Activated T-cell treated with anti-CD3 and anti-CD28 coated beads, Interleukin-2, amount 50 U/mL, for 4 hours (primary cell): ENCODE measurements at regions not wholly inside any gene's neighbourhood (a gene's known extent, or its start where the extent isn't known, plus 50 kb on each side); places are given as distances from the start of the nearest gene placed in this dataset.

ENCODE experiments used
- ATAC-seq, 2 donors: fragments of 200-7000 bp; cut with Tn5 transposase; one replicate each; pipeline ENCODE4 v1.10.0; 2021
- DNase-seq: peaks from one replicate; pipeline ENCODE4 v3.0.0-alpha.2; 2020
- H3K27me3 Mint-ChIP-seq: one replicate; pipeline ENCODE4 v1.8.0; 2021; ENCODE audit warnings: low read depth, mixed read lengths
- H3K36me3 Mint-ChIP-seq: one replicate; pipeline ENCODE4 v1.8.0; 2022; ENCODE audit warnings: mixed read lengths; ENCODE audit not compliant: insufficient read depth
- H3K4me1 Mint-ChIP-seq: one replicate; pipeline ENCODE4 v1.8.0; 2021; ENCODE audit warnings: low read depth, mixed read lengths
- H3K4me3 Mint-ChIP-seq: one replicate; pipeline ENCODE4 v1.8.0; 2021; ENCODE audit warnings: mild to moderate bottlenecking, moderate library complexity, mixed read lengths
- H3K9me3 Mint-ChIP-seq: one replicate; pipeline ENCODE4 v1.8.0; 2021; ENCODE audit warnings: mixed read lengths

DNA sequence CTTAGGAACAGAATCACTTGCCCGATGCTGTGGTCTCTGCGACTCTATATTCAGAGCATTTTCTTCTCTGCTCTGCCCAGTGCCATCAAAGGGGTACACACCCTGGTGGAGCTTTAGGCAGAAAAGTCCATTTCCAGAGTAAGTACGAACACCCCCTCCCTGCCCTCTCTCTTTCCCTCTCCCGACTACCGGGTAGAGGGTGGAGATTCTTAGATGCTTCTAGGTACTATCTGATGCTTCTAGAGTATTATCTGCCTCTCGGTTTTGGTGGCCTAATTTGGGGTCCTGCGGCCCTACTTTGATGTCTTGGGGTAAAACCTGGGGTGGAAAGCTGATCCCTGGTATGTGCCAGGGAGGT, 245.4 kb upstream of the SOX4 start:
- H3K36me3 Mint-ChIP-seq, result no peaks in the 10 kb centered on the region
- H3K4me1 Mint-ChIP-seq, result no peaks in the 10 kb centered on the region
- DNase-seq (no peak), ATAC-seq (no peak)
- H3K27me3 Mint-ChIP-seq, result peaks cover 1% of the 10 kb centered on the region
- no peak overlapping the region for H3K4me3 Mint-ChIP-seq
- H3K9me3 Mint-ChIP-seq, result no peaks in the 10 kb centered on the region

DNA sequence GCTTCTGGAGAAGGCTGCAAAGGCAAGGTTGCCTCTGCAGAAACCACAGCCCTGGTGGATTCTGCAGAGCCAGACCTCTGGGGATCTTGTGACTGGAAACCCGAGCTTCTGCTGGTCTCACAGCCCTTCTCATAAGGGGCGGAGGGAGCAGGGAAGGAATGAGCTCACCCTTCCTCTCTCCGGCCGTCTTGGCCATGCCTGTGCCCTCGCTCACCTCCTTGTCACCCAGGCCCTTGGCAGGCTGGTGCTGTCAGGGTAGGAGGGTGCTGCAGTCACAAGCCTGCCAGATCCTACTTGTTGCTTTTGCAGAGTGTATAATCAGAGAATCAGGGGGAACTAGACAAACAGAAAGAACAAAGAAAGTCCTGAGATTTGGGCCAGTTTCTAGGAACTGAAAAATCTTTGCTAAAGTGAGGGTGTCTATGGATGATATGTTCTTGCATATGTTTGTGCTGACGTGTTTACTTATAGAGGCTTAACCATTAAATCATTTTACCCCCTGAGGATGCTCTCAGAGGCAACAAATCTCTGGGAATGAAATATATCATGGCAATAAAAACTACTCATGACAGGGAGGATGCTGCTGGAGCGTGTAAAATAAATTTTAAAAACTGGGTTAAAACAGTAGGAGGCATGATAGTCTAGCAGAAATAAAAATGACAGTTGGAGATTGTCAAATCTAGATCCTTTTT, 244.9 kb upstream of the SOX4 start:
- Mint-ChIP-seq H3K4me1 (no peaks in the 10 kb centered on the region), H3K4me3 (no peak overlapping the region), H3K36me3 (no peaks in the 10 kb centered on the region), H3K9me3 (no peaks in the 10 kb centered on the region), H3K27me3 (peaks cover 1% of the 10 kb centered on the region)
- no peak for DNase-seq
- no peak for ATAC-seq

DNA sequence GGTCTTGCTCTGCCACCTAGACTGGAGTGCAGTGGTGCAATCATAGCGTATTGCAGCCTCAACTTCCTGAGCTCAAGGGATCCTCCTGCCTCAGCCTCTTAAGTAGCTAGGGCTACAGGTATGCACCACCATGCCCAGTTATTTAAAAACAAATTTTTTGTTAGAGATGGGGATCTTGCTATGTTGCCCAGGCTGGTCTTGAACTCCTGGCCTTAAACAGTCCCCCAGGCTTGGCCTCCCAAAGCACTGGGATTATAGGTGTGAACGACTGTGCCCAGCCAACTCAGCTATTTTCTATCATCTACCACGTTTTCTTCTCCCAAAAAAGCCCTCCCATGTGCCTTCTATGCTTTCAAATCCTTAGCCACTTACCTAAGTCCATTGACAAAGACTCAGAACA, 243.7 kb upstream of the SOX4 start:
- ATAC-seq, result no peak
- H3K4me1 Mint-ChIP-seq, result no peaks in the 10 kb centered on the region
- no peak overlapping the region for H3K4me3 Mint-ChIP-seq
- no peaks in the 10 kb centered on the region for H3K9me3 Mint-ChIP-seq
- peaks cover 5% of the 10 kb centered on the region for H3K27me3 Mint-ChIP-seq
- DNase-seq, result no peak
- no peaks in the 10 kb centered on the region for H3K36me3 Mint-ChIP-seq

DNA sequence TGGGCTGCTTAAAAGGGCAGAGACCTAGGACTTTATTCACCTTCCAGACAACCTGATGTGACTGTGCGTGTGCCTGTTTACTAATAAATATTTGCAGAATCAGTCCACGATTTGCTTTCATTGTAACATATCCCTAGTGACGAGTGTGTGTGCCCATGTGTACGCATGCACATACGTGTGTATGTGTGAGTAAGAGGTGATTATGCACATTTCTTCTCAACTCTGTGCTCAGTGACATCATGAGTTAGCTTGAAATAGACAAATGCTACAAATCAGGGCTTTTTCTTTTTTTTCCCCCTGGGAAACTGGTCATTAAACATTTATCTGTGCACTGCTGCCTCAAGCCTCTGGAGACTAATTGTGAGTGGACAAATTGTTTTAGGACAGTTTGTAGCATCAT, 242.6 kb upstream of the SOX4 start:
- H3K9me3 Mint-ChIP-seq, result no peaks in the 10 kb centered on the region
- ATAC-seq (no peak), DNase-seq (no peak)
- H3K4me1 Mint-ChIP-seq, result no peaks in the 10 kb centered on the region
- H3K4me3 Mint-ChIP-seq, result no peak overlapping the region
- H3K27me3 Mint-ChIP-seq, result peaks cover 5% of the 10 kb centered on the region
- no peaks in the 10 kb centered on the region for H3K36me3 Mint-ChIP-seq

DNA sequence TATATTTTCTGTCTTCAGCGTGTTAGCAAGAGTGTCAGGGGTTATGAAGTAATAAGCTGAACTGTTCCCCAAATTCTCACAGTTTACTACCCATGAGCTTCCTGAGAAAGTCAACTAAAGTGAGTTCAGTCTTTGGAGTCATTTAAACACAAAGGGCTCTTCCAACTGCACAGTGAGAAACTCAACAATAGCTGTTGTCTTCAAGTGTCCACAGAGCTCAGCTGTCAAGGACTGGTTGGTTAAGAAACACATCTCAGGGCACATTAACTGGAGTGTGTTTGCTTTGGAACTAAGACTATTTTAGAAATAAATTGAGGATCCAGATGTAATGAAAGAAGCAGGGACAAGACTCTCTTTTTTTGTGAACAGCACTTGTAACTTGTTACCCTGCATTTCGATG, 241.4 kb upstream of the SOX4 start:
- Mint-ChIP-seq H3K4me1 (no peaks in the 10 kb centered on the region), H3K27me3 (peaks cover 3% of the 10 kb centered on the region), H3K4me3 (no peak overlapping the region), H3K36me3 (no peaks in the 10 kb centered on the region), H3K9me3 (no peaks in the 10 kb centered on the region)
- ATAC-seq, result no peak
- DNase-seq, result no peak

DNA sequence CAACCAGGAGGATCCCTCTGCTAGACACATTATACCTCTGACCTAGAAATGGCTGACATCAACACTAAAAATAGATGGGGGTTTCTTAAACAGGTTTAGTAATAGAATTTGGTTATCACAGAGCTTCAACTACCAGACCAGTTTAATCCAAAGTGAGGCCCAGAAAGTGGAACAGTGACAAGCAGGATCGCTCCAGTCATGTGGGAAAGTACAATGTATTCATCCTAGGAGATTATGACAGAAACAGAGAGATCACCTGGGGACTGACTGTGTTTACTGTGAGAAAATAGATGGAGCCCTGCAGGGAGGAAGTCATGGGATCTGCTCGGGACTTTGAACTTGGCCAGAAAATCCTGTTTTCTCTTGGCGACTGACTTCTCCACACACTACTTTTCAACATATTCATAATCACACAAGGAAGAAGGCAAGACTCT, 238.7 kb upstream of the SOX4 start:
- H3K36me3 Mint-ChIP-seq, result no peaks in the 10 kb centered on the region
- no peaks in the 10 kb centered on the region for H3K4me1 Mint-ChIP-seq
- no peaks in the 10 kb centered on the region for H3K9me3 Mint-ChIP-seq
- DNase-seq (no peak), ATAC-seq (no peak)
- H3K27me3 Mint-ChIP-seq, result peaks cover 3% of the 10 kb centered on the region
- H3K4me3 Mint-ChIP-seq, result no peak overlapping the region

DNA sequence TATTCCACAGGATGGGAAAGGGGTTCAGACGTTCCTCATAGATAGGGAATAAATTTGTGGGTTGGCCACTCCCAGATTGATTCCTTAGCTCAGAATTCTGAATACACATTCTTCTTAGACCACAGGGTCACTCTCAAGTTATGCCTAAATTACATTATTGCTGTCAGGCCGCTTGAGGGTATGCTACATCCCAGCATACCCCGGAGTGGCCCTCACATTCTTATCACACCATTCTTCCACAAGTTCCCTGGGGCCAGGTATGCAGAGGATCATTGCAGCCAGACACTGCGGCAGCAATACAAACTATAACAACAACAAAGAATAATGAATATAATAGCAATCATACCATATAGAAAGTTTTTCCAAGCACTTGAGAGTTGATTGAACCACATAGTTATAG, 237.9 kb upstream of the SOX4 start:
- H3K4me1 Mint-ChIP-seq, result no peaks in the 10 kb centered on the region
- H3K4me3 Mint-ChIP-seq, result no peak overlapping the region
- no peaks in the 10 kb centered on the region for H3K9me3 Mint-ChIP-seq
- DNase-seq (no peak), ATAC-seq (no peak)
- peaks cover 3% of the 10 kb centered on the region for H3K27me3 Mint-ChIP-seq
- H3K36me3 Mint-ChIP-seq, result no peaks in the 10 kb centered on the region

DNA sequence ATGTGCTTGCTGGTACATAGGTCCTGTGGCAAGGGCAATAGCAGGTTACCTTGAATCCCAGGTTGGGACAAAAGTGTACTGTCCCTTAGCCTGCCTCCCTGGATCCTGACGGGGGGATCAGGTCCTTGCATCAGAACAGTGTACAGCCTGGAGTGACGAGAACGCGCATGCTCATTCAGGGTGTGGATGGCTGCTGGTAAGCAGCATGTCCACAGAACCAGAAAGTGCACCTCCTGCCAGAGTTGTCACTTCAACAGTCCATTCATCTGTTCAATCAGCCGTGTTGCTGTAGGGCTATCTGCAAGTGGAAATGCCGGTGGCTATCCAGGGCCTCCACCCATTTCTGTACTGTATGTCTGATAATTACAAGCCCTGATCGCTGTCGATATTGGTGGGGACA, 236.3 kb upstream of the SOX4 start:
- Mint-ChIP-seq H3K9me3 (no peaks in the 10 kb centered on the region), H3K36me3 (no peaks in the 10 kb centered on the region), H3K4me1 (no peaks in the 10 kb centered on the region), H3K27me3 (peaks cover 3% of the 10 kb centered on the region), H3K4me3 (no peak overlapping the region)
- no peak for ATAC-seq
- no peak for DNase-seq

DNA sequence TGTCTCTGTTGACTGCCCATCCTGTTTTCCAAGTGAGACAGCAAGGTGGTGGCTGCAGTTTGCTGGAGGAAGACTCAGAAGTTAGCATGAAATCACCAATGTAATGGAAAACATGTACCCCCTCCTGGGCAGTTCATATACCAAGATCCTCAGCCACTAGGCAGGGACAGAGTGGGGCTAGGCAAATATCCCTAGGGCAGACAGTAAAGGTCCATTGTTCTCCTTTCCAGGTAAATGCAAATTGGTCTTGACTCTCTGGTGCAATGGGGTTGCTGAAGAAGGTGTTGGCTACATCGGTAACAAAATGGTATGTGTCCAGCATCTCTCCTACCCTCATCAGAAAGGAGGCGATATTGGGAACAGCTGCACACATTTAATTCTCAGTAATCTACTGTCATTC, 233.6 kb upstream of the SOX4 start:
- ATAC-seq (no peak), DNase-seq (no peak)
- no peaks in the 10 kb centered on the region for H3K9me3 Mint-ChIP-seq
- H3K36me3 Mint-ChIP-seq, result no peaks in the 10 kb centered on the region
- H3K27me3 Mint-ChIP-seq, result no peaks in the 10 kb centered on the region
- no peak overlapping the region for H3K4me3 Mint-ChIP-seq
- H3K4me1 Mint-ChIP-seq, result no peaks in the 10 kb centered on the region

DNA sequence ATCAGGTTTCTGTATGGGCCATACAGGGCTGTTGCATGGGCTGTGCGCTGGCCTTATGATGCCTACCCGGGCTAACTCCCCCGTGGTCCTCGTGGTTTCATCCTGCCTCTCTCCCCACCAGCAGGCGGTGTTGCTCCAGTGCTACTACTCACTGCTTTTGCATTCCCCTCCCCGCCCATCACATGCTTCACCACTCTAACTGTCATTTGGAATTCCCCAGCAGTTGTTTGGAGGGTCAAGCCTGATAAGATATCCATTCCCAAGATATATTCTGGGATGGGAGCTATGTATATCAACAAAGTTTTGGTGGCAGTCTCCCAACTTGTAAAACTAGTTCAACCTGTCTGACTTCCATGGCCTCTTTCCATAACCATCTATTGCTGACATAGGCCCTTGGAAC, 233.2 kb upstream of the SOX4 start:
- DNase-seq, result no peak
- H3K4me1 Mint-ChIP-seq, result no peaks in the 10 kb centered on the region
- ATAC-seq, result no peak
- H3K4me3 Mint-ChIP-seq, result no peak overlapping the region
- no peaks in the 10 kb centered on the region for H3K27me3 Mint-ChIP-seq
- H3K36me3 Mint-ChIP-seq, result no peaks in the 10 kb centered on the region
- H3K9me3 Mint-ChIP-seq, result no peaks in the 10 kb centered on the region

DNA sequence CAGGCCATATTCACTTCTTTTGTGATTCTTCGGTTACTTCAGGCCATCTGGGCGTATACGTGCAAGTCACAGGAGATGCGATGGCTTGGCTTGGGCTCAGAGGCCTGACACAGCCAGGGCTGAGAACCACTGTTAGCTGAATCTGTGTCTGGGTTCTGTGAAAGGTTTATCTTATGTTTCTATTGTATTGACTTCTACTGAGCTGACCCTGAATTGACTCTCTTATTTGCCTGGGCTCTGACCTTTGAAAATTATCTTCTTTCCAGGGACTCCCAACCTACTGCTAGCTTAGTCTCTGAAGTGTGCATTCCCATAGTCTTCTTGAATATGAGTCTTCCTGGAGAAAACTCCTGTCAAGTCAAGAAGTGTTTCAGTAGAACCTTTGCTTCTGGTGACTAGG, 226.4 kb upstream of the SOX4 start:
- DNase-seq (no peak), ATAC-seq (no peak)
- Mint-ChIP-seq H3K9me3 (no peaks in the 10 kb centered on the region), H3K4me3 (no peak overlapping the region), H3K27me3 (no peaks in the 10 kb centered on the region), H3K36me3 (no peaks in the 10 kb centered on the region), H3K4me1 (no peaks in the 10 kb centered on the region)

DNA sequence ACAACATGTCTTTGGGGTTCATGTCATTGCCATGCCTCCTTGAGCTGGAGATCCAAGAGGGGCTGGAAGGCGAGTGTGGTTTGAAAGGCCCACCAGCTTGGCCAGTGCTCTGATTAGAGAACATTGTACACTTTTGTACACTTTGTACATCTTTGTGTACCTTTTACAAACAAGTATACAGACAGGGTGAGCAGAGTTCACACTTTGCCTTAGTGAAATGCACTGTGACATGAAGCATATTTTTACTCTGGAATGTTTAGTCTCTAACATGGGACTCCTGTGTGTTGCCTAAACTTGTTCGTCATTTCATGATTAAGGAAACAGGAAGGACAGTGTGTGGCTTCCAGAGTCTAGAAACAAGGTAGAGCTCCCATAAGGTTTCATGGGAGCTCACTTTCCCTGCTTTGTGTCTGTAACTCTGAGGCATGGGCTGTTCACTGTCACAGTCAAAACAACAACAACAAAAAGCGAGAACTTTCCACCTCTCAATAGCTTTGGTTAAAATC, 225.8 kb upstream of the SOX4 start:
- no peaks in the 10 kb centered on the region for H3K4me1 Mint-ChIP-seq
- no peaks in the 10 kb centered on the region for H3K27me3 Mint-ChIP-seq
- DNase-seq (no peak), ATAC-seq (no peak)
- H3K4me3 Mint-ChIP-seq, result no peak overlapping the region
- no peaks in the 10 kb centered on the region for H3K9me3 Mint-ChIP-seq
- H3K36me3 Mint-ChIP-seq, result no peaks in the 10 kb centered on the region

DNA sequence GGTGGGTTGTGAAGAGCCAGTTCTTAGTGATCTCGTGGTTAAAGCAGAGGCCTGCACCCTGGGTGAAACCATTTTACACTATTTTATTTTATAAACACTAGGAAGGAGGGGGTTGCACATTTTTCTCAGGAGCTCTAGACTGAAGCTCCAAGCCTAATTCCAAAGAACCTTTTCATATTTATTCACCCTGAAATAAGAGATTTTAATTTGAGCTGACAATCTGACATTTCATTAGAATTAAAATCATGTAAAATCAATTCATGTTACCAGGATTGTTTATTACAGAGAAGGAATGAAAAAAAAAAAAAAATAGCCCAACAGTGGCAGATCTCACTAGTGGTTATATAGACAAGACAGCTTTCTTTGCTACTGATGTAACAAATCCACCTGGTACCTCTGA, 222.5 kb upstream of the SOX4 start:
- H3K36me3 Mint-ChIP-seq, result no peaks in the 10 kb centered on the region
- H3K27me3 Mint-ChIP-seq, result no peaks in the 10 kb centered on the region
- no peaks in the 10 kb centered on the region for H3K9me3 Mint-ChIP-seq
- no peaks in the 10 kb centered on the region for H3K4me1 Mint-ChIP-seq
- H3K4me3 Mint-ChIP-seq, result no peak overlapping the region
- DNase-seq, result no peak
- ATAC-seq, result no peak

DNA sequence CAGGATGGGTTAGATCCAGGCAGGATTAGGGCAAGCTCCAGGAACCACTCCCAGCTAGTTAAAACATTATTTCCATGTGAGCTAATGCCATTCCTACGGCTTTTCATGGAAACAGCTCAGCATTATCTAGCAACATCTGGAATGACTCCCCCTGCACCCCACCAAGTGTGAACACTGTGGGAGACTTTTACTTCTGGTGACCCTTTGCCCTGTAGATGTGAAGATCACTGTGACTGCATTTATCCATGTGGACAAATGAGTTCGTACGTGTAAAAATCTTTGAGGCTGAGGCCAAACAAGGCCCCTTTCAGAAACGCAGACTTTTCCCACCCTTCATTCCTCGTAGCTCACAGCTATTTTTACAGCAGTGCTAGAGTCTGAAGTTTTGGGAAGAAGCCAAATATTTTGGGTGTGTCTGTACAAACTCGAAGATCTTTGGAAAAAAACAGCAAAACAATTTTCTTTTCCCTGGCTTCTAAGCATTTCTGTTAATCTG, 221.8 kb upstream of the SOX4 start:
- Mint-ChIP-seq H3K4me1 (no peaks in the 10 kb centered on the region), H3K4me3 (no peak overlapping the region), H3K9me3 (no peaks in the 10 kb centered on the region), H3K27me3 (no peaks in the 10 kb centered on the region), H3K36me3 (no peaks in the 10 kb centered on the region)
- DNase-seq (no peak), ATAC-seq (no peak)

DNA sequence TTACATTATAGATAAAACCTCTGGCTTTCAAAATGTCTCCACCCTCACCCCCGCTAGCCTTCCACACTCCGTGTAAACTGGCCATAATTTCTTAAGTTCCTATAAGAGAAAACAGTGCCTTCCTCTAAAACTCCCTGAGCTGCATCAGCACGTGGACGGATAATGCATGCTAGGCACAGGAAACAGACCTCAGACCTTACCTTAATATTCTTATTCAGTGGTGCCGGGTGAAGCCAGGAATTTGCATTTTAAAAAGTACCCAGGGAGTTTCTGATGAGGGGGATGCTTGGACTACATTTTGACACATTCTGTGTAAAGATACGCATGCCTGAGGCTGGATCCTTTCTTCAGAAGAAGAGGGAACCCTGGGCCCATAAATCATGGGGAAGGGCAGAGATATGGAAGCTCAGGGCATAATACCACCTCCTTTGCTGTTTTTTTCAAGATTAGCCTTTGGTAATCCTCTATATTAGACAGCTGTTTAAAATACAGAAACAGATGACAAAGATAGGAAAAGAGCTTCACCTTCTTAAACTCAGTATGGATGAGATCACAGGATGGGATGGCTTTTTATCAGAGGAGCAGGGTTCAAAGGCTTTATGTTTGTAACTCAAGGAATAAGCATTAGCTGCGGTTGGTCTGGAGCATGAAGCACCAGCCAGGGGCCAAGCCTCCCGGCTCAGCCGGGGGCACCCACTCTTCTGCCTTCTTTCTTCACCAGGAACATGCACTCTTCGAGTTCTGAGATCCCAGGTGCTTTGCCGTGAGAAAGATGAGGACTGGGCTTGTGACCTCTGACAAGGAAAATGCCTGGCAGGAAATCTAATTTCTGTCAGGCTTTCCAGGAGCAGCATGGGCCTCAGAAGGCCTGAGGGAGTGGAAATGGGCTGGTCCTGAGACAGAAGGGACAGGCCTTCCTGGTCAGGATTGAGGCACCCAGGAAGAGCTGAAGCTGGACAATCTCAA, 218.1 kb upstream of the SOX4 start:
- ATAC-seq (no peak), DNase-seq (no peak)
- Mint-ChIP-seq H3K27me3 (no peaks in the 10 kb centered on the region), H3K4me1 (no peaks in the 10 kb centered on the region), H3K9me3 (no peaks in the 10 kb centered on the region), H3K4me3 (no peak overlapping the region), H3K36me3 (no peaks in the 10 kb centered on the region)
